NCI-H1092 treated with DMSO at 0.1 percent for 48 hours (cell line): ENCODE measurements at regions not wholly inside any gene's neighbourhood (a gene's known extent, or its start where the extent isn't known, plus 50 kb on each side); places are given as distances from the start of the nearest gene placed in this dataset.
"Not testable (repeated sequence)": the region's sequence is repeated elsewhere in the genome, so short reads cannot be mapped to it uniquely, and the experiment has no call there.

Experiments used
- DNase-seq: peaks from one replicate; lab custom pipeline; 2025; lab: John Stamatoyannopoulos, UW

DNA sequence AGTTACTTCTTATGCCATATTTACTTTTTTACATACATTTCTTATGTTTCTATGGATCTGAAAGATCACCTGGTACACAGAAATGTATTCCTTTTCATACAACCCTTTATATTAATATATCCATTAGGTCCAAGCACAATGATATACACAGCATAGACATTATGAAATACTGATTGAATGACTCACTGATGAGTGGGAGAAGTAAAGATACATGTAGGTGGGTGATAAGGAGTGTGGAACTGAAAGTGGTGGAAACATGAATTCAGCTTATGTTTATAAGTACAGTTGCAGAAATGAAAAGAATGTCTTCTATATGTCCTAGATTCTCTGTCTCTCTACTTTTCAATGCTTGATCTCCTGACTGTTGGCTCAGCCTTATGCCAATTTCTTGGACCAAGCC is 87.9 kb downstream of the YIPF7 start:
- no peak for DNase-seq

DNA sequence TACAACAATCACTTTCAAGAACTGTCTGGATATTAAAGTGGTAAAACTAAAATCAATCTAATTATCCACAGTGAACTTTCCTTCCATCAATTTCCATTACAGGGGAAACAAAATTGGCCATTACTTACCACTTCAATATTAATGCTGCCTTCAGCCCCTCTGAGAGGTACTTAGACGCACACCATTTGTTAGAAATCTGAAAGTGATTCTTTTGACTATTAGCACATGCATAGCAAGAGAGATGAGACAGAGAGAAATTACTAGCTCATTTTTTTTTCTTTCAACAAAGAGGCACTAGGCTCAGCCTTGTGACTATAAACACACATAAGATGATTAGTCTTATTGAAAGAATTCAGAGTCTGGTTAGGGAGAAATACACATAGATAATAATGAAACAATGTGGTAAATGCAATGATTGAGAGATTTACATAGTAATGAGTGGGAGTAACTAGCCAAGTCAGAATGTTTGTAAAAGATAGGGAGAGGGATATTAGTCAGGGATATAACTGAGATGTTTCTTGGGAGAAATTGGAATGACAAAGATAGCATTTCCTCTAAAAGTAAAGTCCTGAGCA is 93.3 kb downstream of the YIPF7 start:
- DNase-seq, result peak; percentile 9

DNA sequence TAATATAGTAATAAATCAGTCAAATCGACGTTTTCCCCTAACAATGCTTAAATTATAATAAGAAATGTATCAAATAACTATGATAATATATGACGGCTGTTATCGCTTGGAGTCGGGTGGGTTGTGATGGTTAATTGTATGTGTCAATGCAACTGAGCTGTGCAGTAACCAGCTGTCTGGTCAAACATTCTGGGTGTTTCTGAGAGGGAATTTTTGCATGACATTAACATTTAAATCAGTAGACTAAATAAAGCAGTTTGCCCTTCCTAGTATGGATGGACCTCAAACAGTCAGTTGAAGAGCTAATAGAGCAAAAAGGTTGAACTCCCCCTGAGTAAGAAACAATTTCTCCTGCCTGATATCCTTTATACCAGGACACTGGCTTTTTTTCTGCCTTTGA is 96.7 kb downstream of the YIPF7 start:
- DNase-seq, result no peak

DNA sequence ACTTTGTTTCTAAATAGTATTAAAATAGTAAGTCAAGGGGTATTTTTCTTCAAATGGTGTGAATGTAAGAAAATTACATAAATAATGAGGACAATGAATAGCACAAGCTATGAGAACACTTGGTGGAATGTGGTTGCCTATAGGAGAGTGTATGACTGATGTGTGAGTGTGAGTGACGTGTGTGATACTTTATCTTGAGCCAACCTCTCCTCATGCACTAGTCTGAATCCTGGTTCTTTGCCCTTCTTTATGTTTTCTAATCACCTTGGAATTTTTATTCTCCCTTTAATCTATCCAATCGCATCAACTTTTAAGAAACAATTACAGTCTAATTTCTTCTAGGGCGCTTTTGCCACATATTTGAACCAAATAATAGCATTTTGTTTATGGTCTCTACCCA is 98.2 kb downstream of the YIPF7 start:
- no peak for DNase-seq

DNA sequence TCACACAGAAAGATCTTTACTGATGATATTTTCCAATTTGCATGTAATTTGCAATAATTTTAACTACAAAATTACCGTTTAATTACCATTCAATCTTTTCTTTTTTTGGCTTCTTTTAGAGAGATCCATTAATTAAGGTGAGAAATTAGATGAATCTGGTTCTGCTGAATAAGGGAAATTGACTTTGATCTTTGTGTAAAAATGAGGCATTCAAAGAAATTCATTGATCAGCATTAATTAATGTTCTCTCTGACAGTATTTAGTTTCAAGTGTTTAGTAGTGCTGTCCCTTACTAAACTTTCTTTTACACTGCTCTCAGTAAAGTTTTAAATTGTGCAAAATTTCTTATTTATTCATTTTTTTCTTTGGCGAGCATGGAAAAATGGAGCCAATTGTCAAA is 97.2 kb upstream of the KCTD8 start:
- DNase-seq, result no peak

DNA sequence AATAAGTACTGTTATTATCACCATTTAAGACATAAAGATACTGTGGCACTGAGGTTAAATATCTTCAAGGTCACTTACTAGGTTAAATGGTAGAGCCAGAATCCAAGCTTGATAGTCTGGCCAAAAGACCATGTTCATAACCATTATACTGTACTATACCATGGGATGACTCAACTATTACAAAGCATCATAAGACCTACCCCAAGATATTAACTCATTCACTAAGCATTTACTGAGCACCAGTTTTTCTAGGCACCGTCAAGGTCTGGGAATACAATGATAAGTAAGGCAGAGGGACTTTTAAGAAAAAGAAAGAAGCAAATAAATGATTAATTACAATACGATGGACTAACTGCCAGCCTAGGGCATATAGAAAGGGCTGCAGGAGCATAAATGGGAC is 95.5 kb upstream of the KCTD8 start:
- DNase-seq, result no peak

DNA sequence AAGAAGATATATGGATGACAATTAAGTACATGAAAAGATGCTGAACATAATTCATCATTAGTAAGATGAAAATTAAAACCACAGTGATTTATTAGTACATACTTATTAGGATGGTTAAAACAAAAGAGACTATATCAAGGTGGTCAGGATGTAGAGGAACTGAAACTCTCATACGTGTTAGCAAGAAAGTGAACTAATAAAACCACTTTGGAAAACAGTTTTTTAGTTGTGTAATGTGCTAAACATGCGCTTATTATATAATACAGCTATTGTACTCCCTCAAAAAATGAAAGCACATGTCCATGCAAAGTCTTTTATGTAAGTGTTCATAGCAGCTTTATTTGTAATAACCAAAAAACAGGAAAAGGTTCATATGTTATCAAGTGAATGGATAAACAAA is 89.9 kb upstream of the KCTD8 start:
- DNase-seq, result no peak

DNA sequence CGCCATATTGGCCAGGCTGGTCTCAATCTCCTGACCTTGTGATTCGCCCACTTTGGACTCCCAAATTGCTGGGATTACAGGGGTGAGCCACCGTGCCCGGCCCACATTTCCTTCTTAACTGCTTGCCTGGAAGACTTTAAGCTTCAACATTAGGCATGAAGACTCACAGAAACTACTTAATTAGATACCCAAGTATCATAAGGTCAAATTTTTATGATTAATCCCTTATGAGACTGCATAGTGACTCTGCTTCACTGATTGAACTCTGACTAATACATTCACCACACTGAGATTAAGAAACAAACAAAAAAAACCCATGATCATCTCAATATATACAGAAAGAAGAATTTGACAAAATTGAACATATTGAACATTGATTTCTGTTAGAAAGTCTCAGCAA is 87.4 kb upstream of the KCTD8 start:
- no peak for DNase-seq

DNA sequence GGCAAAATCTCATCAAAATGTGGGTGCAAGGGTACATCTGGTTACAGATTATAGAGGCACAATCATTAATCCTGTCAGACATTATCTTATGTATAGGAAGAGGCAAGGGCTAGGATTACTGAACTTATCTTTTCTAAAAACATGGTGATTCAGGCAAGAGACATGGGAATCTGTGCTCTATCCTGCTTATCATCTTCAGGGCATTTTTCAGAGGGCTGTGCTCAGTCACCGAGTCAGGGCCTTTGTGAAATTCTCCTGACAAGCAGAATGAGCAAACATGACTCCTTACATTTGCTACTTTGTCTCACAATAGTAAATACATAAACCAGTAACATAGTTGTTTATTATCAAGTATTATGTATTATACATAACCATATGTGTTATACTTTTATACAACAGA is 84.2 kb upstream of the KCTD8 start:
- DNase-seq, result no peak

DNA sequence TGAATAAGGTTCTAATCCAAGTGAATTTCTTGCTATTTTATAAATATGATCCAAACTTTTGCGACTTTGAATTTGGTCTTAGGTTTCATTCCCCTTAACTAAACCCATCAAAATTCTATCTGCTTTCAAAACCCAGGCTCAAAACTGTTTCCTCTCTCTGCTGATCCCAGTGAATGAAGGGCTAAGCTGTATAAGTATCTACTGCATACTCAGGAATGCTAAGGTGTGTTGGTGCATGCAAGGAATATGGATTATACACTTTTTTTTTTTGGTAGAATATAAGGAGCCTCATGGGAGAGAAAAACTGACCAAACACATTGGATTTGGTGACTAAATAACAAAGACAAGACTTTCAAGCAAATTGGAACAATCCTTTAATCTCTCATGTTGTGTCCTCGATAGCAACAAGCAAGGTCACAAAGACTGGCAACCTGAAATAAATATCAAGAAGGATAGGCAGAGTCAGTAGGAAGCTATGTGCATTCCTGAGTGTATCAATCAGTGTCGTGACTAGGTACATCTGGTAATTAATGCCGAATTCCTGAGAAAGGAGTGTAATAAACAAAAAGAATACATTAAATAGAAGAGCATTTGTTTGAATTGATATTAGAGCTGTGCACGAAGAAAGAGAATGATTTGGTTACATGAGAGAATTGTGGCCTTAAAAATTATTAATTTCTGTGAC is 74.3 kb upstream of the KCTD8 start:
- DNase-seq, result no peak

DNA sequence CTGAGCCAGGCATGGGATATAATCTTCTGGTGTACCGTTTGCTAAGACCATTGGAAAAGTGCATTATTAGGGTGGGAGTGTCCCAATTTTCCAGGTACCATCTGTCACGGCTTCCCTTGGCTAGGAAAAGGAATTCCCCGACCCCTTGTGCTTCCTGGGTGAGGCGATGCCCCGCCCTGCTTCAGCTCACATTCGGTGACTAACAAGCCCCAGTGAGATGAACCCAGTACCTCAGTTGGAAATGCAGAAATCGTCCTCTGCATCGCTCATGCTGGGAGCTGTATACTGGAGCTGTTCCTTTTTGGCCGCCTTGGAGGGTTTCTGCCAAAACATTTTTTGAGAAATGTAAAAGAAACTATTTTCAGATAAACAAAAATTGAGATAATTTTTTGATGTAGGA is 53.6 kb upstream of the KCTD8 start:
- not testable (repeated sequence) for DNase-seq
